HG03354 (cell line): ENCODE measurements at regions not wholly inside any gene's neighbourhood (a gene's known extent, or its start where the extent isn't known, plus 50 kb on each side); places are given as distances from the start of the nearest gene placed in this dataset.
A peak's percentile ranks its signal among the peaks of the same experiment; 100 is the strongest.
"Not testable (repeated sequence)": the region's sequence is repeated elsewhere in the genome, so short reads cannot be mapped to it uniquely, and the experiment has no call there.

ENCODE experiments used
- ATAC-seq: cut with Tn5 transposase; IDR thresholded peaks from one replicate; pipeline ENCODE4 v1.9.1; 2021; ENCODE audit warnings: mild to moderate bottlenecking; ENCODE audit not compliant: unreplicated experiment, poor library complexity, severe bottlenecking

DNA sequence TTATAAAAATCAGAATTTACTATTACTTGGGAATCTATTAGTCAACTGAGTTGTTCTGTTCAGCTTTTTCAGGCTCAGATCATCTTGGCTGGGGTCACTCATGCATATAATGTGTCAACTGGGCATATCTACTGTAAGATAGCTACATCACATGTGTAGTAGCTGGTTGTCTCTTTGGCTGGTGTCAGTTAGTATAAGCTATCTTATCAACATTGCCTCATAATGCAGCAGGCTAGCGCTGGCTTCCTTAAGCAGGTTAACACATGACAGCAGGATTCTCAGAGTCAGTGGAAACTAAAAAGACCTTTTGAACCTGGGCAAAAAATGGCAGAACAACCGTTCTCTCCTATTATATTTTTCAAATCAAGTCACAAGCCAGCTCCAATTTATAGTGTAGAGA, 378.3 kb upstream of the PCDH10 start:
- ATAC-seq: no peak

DNA sequence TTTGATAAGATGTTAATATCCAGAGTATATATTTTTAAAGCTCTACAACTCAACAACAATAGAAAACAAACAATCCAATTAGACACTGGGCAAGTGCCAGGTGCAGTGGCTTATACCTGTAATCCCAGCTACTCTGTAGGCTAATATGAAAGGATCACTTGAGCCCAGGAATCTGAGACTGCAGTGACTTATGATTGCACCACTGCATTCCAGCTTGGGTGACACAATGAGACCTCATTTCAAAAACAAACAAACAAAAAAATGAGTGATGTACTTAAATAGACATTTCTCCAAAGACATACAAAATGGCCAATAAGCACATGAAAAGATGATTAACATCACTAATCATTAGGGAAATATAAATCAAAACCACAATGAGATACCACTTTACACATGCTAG, 356.8 kb upstream of the PCDH10 start:
- no peak for ATAC-seq

DNA sequence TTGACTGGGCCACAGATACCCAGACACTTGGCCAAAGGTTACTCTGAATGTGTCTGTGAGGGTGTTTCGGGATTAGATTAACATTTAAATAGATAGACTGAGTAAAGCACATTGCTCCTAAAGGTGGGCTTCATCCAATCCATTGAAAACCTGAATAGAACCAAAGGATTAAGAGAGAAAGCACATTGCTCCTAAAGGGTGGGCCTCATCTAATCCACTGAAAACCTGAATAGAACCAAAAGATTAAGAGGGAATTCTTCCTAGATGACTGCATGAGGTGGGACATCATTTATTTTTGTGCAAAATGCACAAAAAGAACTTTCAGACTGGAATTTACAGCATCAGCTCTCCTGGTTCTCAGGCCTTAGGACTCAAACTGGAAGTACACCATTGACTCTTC, 351.2 kb upstream of the PCDH10 start:
- ATAC-seq: no peak

DNA sequence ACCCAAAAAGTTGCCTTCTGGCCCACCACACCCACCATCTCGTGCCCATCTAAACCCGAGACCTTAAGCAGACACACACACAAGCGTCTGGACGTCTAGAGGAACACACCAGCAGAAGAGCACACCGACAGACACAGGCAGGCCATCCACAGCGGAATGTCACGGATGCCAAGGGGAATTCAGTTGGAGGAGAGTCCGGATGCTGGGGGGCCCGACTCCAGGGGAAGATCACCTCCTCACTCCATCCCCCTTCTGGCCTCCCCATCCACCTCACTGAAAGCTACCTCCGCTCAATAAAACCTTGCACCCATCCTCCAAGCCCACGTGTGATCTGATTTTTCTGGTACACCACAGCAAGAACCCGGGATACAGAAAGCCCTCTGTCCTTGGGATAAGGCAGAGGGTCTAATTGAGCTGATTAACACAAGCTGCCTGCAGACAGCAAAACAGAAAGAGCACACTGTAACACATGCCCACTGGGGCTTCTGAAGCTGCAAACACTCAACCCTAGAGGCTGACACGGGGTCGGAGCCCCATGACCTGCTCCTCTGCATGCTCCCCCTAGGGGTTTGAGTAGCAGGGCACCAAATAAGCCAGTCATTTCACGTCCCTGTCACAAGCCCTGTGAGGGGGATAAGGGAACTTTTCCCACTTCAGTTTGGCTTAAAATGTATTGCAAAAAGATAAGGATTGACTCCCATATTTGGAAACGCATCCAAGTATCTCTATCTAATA, 339.6 kb upstream of the PCDH10 start:
- ATAC-seq: no peak

DNA sequence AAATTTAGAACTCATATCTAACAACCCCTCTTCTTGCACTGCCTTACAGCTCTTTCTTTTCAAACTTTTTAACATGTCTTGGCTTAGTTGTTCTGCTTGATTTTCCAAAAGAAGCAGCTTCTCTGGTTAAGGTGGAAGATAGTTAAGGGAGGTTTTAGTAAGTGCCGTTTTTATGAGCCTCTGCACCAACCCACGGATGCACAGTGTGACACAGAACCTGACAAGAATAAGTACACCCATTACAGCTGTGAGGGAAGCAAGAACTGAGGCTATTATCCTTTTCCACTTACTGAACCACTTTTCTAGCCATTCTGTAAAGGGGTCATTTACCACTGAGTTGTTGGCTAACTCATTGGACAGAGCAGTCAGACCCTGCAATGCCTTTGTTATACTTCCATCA, 336.0 kb upstream of the PCDH10 start:
- not testable (repeated sequence) for ATAC-seq

DNA sequence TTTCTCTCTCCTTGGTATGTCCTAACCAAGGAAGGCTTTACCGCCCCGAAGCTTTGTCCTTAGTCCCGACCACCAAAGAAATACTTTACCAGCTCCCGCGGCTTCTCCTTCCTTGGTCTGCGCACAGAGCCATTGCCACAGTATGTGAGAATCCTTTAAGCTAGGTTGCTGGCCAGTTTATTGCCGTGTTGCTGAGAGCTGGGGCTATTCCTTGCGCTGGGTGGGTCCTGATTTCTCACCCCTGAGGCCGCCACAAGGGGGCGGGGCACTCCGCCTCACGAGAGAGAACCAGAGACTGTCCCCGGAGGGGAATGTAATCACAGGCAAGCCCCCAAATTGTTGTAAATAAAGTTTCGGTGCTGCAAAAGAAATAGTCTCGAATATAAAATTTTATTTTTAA, 331.0 kb upstream of the PCDH10 start:
- ATAC-seq: no peak

DNA sequence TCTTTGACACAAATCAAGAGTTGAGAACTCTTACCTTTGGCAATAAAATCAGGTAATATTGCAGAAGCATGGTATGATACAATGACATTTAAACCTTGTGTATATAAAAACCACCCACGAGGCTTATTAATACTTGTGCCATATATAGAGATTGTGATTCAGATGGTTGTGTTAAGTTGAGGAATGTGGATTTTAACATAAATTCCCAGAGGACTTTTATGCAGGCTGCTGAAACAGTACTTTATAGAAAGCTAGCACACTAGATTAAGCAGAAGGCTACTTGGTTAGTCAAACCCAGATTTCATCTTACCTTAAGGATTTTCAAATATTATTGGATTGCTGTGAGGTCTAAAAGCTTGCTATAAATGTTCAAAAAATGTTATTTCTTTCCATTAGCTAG, 325.7 kb upstream of the PCDH10 start:
- no peak for ATAC-seq

DNA sequence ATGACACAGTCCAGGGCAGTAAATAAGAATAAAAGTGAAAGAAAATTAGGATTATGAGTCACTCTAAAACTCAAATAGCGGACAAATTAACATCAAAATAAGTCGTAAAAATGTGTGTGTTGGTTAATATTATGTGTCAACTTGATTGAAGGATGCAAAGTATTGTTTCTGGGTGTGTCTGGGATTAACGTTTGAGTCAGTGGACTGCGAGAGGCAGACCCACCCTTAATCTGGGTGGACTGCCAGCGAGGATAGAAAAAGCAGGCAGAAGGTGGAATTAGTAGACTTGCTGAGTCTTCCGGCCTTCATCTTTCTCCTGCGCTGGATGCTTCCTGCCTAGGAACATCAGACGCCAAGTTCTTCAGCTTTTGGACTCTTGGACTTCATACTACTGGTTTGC, 324.3 kb upstream of the PCDH10 start:
- ATAC-seq: no peak

DNA sequence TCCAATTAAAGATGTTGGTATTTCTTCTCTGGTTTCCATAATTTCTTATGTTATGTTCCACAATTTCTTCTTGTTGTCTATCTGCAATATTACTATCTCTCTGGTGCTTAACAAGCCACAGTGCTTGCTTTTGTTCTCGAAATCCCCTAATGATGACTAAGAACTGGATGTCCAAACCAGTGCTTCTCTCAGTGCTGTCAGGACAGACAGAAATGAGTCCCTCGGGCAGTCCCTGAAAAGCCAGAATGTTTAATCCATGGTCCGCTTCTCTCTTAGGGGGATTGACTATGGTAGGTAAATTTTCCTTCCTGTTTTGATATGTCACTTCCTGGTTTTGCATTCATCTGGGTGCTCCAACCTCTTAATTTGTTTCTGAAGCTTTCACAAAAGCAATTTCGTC, 321.6 kb upstream of the PCDH10 start:
- ATAC-seq: peak; percentile 68

DNA sequence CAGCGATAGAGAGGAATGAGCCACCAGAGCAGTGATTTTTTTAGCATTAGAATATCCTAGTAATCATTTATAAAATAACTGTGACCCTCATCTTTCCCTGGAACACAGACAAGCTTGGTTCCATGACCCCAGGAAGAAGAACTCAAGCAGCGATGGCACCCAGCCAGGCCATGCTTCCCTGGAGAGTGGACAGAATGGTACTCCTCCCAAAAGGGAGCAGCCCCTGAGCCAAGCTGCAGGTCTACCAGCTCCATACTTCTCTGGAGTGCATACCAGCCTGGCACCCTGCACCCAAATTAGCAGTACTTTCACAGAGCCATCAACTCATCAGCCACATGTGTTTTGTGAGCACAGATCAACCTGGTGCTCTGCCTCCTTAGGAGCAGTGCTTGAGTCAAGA, 310.9 kb upstream of the PCDH10 start:
- ATAC-seq: no peak

DNA sequence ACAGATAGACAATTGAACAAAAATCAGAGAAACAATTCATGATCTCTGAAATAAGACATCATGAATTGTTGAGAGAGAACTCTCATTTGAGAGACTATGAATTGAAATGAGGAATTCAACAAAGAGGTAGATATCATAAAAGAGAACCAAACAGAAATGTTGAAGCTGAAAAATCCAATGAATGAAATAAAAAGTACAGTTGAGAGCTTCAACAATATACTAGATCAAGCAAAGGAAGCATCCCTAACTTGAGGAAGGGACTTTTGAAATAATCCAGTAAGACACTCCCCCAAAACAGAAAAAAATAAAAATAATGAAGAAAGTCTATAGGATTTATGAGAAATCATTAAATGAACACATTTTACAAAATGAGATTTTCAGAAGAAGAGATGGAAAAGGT, 310.0 kb upstream of the PCDH10 start:
- ATAC-seq: no peak

DNA sequence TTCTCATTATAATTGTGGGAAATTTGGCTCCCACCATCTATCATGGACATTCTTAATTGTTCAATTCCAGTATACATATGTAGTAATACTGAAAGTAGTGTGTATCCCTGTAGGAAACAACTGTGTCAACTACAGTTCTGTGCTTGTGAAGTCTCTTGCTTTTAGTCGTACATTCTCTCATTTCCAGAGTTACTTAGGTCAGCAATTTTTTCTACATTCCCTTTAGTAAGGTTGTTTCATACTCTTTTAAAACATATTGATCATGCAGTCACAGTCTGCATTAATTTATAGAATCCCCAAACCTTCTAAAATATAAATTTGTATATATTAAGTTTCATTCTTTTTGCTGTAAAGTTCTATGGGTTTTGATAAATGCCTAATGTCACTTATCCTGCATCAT, 289.2 kb upstream of the PCDH10 start:
- ATAC-seq: no peak

DNA sequence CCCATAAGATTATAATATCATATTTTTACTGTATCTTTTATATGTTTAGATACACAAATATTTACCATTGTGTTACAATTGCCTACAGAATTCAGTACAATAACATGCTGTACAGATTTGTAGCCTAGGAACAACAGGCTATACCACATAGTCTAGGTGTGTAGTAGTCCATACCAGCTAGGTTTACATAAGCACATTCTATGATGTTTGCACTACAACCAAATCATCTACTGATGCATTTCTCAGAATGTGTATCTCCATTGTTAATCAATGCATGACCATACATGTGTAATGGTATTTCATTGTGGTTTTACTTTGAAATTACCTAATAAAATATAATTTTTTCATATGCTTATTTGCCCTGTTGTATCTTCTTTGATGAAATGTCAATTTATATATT, 288.1 kb upstream of the PCDH10 start:
- ATAC-seq: no peak

DNA sequence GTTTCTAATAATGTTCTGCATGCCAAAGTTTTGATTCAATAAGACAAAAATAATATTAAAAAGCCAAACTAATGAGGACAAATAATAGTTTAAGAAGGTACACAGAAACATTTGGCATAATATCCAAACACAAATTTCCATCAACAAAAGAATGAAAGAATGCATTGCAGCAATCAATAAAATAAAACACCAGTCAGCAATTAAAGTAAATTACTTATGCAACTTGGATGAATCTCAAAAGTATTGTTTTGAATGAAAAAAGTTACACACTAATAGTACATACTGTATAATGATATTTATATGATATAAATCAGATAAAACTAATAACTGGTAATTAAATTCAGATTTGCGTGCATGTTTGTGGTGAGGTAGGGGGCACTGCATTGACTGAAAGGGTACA, 285.5 kb upstream of the PCDH10 start:
- ATAC-seq: no peak

DNA sequence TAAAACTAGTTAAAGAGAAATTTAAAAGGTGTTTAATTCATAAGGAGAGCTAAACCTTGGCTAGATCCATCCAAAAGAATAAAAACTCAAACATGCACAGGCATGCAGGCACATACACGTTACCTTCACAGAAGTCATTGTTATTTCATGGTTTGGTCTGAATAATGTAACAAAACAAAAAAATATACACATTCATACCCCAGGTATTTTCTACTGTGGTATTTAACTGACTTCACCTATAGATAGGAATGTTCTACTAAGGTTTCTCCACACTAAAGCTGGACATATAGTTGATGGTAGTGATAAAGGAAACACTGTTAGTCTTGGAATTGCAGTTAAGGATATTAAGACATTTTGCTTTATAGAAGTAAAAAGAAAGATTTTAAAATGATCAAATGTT, 283.6 kb upstream of the PCDH10 start:
- ATAC-seq: no peak

DNA sequence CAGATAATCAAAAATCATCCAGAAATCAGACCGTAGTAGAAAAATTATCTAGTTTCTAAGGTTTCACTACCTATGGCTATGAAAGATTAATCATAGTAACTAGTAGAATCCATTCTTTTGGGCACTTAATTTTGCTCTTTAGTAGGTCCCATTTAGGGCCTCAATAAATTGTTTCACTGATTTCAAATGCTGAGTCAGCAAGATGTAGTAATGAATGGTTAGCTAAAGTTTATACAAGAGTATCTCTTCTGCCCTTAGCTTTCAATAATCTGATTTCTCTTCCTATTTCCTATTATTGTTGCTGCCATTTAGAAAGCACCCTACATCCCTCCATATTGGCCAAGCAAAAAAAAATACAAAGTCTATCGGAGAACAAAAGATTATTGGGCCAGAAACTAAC, 283.2 kb upstream of the PCDH10 start:
- ATAC-seq: no peak

DNA sequence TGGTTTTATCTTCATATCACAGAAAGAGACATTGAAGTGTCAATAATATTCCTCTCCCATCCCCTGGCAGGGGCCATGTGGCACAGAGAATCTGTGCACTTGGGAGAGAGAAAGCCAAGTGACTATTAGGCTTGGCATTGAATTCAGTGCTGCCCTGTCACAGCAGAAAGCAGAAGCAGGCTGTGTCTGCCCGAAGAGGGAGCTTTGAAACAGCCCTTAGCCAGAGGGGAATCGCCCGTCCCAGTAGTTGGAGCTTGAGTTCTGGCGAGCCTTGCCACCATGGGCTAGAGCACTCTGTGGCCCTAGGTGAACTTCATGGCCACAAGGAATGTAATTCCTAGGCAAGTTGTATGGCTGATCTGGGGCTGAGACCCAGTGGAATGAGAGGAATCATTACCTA, 282.5 kb upstream of the PCDH10 start:
- ATAC-seq: no peak

DNA sequence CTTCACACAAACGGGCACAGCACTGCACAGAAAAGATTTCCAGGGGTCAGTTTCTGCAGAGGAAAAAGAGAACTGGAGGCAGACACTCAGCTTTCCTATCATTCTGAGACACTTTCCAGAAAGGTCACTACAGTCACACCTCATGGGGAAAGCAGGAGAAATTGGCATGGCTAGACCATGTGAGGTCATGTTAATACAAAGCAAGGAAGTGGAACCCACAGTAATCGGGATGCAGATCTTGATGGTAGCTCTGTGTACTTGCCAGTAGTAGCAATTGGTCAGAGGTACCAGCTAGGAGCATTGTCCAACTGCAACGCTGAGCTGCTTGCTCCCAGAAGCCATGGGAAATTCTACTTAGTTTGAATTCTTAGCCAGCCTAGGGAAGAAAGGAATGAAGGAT, 255.3 kb upstream of the PCDH10 start:
- ATAC-seq: no peak

DNA sequence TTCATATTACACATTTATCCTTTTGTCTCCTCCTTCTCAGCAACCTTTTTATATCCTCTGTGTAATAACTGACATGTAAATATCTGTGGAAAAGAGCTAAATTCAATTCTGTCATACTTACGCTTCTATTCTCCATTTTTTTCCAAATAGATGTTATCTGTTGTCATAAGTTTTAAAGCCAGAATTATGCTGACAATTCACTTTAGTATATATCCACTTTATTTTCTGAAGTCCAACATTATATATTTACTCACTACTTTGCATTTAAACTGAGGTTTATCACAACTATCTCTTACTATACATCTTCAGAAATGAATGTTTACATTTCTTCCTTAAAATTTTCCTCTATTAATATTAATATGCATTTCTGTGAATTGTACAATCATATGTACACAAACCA, 247.9 kb upstream of the PCDH10 start:
- ATAC-seq: no peak

DNA sequence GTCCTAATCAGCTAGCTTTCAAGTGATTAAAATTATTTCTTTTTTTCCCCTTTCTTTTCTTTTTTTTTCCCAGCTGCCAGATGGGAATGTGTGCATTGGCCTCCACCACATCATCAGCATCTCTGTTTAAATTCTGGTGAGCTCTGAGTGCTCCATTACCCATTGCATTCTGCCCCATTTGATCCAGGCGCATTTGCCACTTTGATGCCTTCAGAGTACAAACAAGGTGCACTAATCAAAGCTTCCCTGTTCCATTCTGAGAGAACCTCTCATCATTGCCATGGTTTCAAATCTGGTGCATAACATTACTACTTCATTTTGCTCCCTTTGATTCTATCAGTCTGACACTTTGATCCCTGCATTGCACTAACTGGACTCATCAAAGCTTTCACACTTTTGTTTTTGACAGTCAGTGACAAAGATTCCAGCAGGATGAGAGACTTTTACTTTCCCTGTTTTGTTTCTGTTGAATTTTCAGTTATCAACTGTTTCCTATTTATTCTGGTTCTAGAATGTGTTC, 238.8 kb upstream of the PCDH10 start:
- no peak for ATAC-seq

DNA sequence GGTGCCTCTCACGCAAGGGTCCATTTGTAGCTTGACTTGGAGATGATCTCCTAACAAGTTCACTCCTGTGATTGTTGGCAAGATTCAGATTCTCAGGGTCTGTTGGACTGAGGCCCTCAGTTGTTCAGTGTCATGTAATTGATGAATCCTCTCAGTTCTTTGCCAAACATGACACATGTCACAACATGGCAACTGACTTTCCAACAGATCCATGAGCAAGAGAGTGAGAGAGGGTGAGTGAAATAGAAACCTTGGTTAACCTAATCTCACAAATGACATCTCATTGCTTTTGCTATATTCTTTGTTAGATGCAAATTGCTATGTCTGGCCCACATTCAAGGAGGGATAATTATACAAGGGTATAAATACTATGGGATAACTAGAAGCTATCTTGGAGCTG, 231.0 kb upstream of the PCDH10 start:
- ATAC-seq: no peak

DNA sequence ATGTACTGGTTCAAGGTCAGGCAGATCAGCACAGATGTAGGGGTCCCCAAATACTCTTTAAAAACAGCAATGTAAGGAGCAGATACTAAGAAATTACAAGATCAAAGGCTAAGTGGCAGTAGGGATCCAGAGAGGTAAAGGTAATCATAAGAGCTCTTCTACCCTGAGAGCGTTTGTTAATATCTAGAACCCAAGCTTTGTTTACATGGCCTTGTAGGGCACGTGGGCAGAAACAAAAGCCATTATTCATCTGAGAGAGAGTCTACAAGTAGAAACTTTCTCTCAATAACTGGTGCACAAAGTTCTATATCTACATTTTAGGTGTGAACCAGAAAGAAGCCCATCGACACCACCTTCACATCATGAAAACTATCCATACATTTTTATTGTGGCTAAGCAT, 225.6 kb upstream of the PCDH10 start:
- ATAC-seq: no peak
